Endothelial cell of umbilical vein (primary cell): ENCODE measurements at regions not wholly inside any gene's neighbourhood (a gene's known extent, or its start where the extent isn't known, plus 50 kb on each side); places are given as distances from the start of the nearest gene placed in this dataset.

Source experiments
- BruUV-seq: library from RNA; stranded (reverse); fragments of 400-500 nt; replicated peaks from 2 replicates; lab custom pipeline; 2021; lab: Mats Ljungman, UMichigan
- CTCF ChIA-PET: fragments of 300-600, 350-600 bp; sonication (Branson Sonifier 250); formaldehyde crosslinking; loops from one replicate; lab custom pipeline; 2021; ENCODE audit warnings: antibody characterized with exemption, inconsistent platforms; lab: Charles Lee
- POLR2A ChIA-PET: fragments of 300-600, 350-600 bp; sonication (Branson Sonifier 250); formaldehyde crosslinking; loops from one replicate; lab custom pipeline; 2021; ENCODE audit warnings: antibody characterized with exemption, inconsistent platforms; lab: Charles Lee
- DNase-seq: peaks from one replicate; pipeline ENCODE4 v3.0.0-alpha.2; 2011; ENCODE audit warnings: low read depth, low spot score
- FAIRE-seq: peaks from 2 replicates; lab custom pipeline; 2011; peaks lifted over from hg19 to GRCh38; lab: Jason Lieb, UNC
- H2AFZ ChIP-seq: 2 replicates; pipeline ENCODE4 v1.6.0; 2012; ENCODE audit warnings: low read depth, low read length, control low read depth, inconsistent platforms
- H3K27ac ChIP-seq: 2 replicates; pipeline ENCODE4 v1.5.1; 2011; ENCODE audit warnings: low read depth, mild to moderate bottlenecking, control low read depth, low read length, moderate library complexity; ENCODE audit not compliant: insufficient read depth
- H3K27me3 ChIP-seq, 2 experiments: 2 replicates each; pipeline versions ENCODE4 v1.6.0 to v1.6.1; 2011; ENCODE audit warnings: low read length in 2 of 2, mixed read lengths in 1 of 2; ENCODE audit not compliant: control insufficient read depth in 2 of 2, insufficient read depth in 2 of 2
- H3K36me3 ChIP-seq, 2 experiments: 2 replicates in 1 of 2; 3 replicates in 1 of 2; pipeline ENCODE4 v1.5.1; 2011; ENCODE audit warnings: low read length in 2 of 2, mild to moderate bottlenecking in 1 of 2, moderate library complexity in 1 of 2; ENCODE audit not compliant: control insufficient read depth in 2 of 2, insufficient read depth in 2 of 2; ENCODE audit errors: extremely low read depth in 1 of 2
- H3K4me1 ChIP-seq: 3 replicates; pipeline ENCODE4 v1.5.1; 2011; ENCODE audit warnings: mild to moderate bottlenecking, low read length; ENCODE audit not compliant: control insufficient read depth, insufficient read depth; ENCODE audit errors: extremely low read depth
- H3K4me2 ChIP-seq: 2 replicates; pipeline ENCODE4 v1.6.1; 2011; ENCODE audit warnings: low read length, control low read depth, mixed read lengths; ENCODE audit not compliant: insufficient read depth
- H3K4me3 ChIP-seq, 3 experiments: fragments of 200-600 bp in 1 of 3; sonication (generic), shearing (Covaris generic) in 1 of 3; replicated peaks in 1 of 3; 2 replicates each; pipeline ENCODE4 v1.5.1; 2011 to 2016; ENCODE audit warnings: control low read depth in 3 of 3, low read length in 3 of 3, mild to moderate bottlenecking in 2 of 3, inconsistent platforms in 1 of 3, low read depth in 1 of 3, moderate library complexity in 1 of 3; ENCODE audit not compliant: insufficient read depth in 1 of 3
- H3K79me2 ChIP-seq: 2 replicates; pipeline ENCODE4 v1.6.0; 2012; ENCODE audit warnings: low read length, inconsistent platforms; ENCODE audit not compliant: control insufficient read depth, insufficient read depth
- H3K9ac ChIP-seq: replicated peaks from 2 replicates; pipeline ENCODE3; 2011; ENCODE audit warnings: low read length, control low read depth; ENCODE audit not compliant: insufficient read depth; ENCODE audit errors: extremely low read depth
- H3K9me1 ChIP-seq: replicated peaks from 3 replicates; pipeline ENCODE4 v1.6.0; 2011; ENCODE audit warnings: mild to moderate bottlenecking, low read length; ENCODE audit not compliant: control insufficient read depth, insufficient read depth; ENCODE audit errors: extremely low read depth
- H3K9me3 ChIP-seq: replicated peaks from 2 replicates; pipeline ENCODE4 v1.5.1; 2012; ENCODE audit warnings: low read length, inconsistent platforms; ENCODE audit not compliant: control insufficient read depth, insufficient read depth
- H4K20me1 ChIP-seq: replicated peaks from 2 replicates; pipeline ENCODE3; 2011; ENCODE audit warnings: mild to moderate bottlenecking, low read length; ENCODE audit not compliant: control insufficient read depth, insufficient read depth; ENCODE audit errors: extremely low read depth
- CTCF ChIP-seq, 2 donors: IDR thresholded peaks; 1 replicate in 1 of 2; 2 replicates in 1 of 2; pipeline ENCODE4 v1.5.1; 2011; ENCODE audit warnings: low read length in 2 of 2, mild to moderate bottlenecking in 2 of 2, moderate library complexity in 2 of 2, control low read depth in 1 of 2, inconsistent platforms in 1 of 2, low read depth in 1 of 2; ENCODE audit not compliant: insufficient read depth in 1 of 2; ENCODE audit errors: extremely low read depth in 1 of 2
- EZH2 ChIP-seq: IDR thresholded peaks from 2 replicates; pipeline ENCODE4 v1.6.1; 2012; ENCODE audit warnings: borderline replicate concordance, low read depth, mild to moderate bottlenecking, moderate library complexity, low read length, inconsistent platforms; ENCODE audit not compliant: severe bottlenecking
- FOS ChIP-seq: IDR thresholded peaks from 2 replicates; pipeline ENCODE4 v1.6.1; 2011; ENCODE audit warnings: mild to moderate bottlenecking, low read length, moderate library complexity, borderline replicate concordance; ENCODE audit not compliant: insufficient read depth
- GATA2 ChIP-seq: IDR thresholded peaks from 2 replicates; pipeline ENCODE4 v1.7.0; 2011; ENCODE audit warnings: low read depth, mild to moderate bottlenecking, moderate library complexity, mixed read lengths, low read length; ENCODE audit not compliant: insufficient read length, insufficient read depth
- JUN ChIP-seq: IDR thresholded peaks from 2 replicates; pipeline ENCODE4 v1.6.1; 2011; ENCODE audit warnings: borderline replicate concordance, low read depth; ENCODE audit not compliant: insufficient read length, insufficient read depth
- MAX ChIP-seq: IDR thresholded peaks from 2 replicates; pipeline ENCODE4 v1.6.1; 2011; ENCODE audit not compliant: insufficient read depth, insufficient read length
- MYC ChIP-seq: IDR thresholded peaks from one replicate; pipeline ENCODE4 v1.6.1; 2011; ENCODE audit warnings: mild to moderate bottlenecking, low read depth, low read length
- POLR2A ChIP-seq: IDR thresholded peaks from 2 replicates; pipeline ENCODE4 v1.6.1; 2012; ENCODE audit warnings: low read depth, mild to moderate bottlenecking, control low read depth, low read length
- POLR2AphosphoS5 ChIP-seq: IDR thresholded peaks from 2 replicates; pipeline ENCODE4 v1.6.1; 2012; ENCODE audit warnings: low read depth, mild to moderate bottlenecking, control low read depth, low read length, moderate library complexity; ENCODE audit not compliant: insufficient read depth
- dilution Hi-C: fragments of 300-500 bp; cut with MboI; formaldehyde crosslinking; loops from one replicate; pipeline ENCODE4 v1.15.0; 2019; ENCODE audit warnings: low sequenced_read_pairs; ENCODE audit not compliant: extremely low pct_ligation_motif_present
- intact Hi-C: fragments of 100-400 bp; cut with micrococcal nuclease; formaldehyde crosslinking; loops from one replicate; pipeline ENCODE4 v1.10.0; 2022

- no peaks in the 10 kb centered on the region for H3K4me1 ChIP-seq
- dilution Hi-C loops, result no loop called here
- no peak overlapping the region for H3K27ac ChIP-seq
- H3K4me3 ChIP-seq, result no peak overlapping the region
- no peaks in the 10 kb centered on the region for H4K20me1 ChIP-seq
- CTCF ChIA-PET, result no interaction called here
- FAIRE-seq (no peak), DNase-seq (no peak)
- no peak overlapping the region for H3K4me2 ChIP-seq
- no peaks in the 10 kb centered on the region for H3K9me3 ChIP-seq
- H3K79me2 ChIP-seq, result no peaks in the 10 kb centered on the region
- no peaks in the 10 kb centered on the region for H3K27me3 ChIP-seq
- no peaks in the 10 kb centered on the region for H3K9me1 ChIP-seq
- POLR2A ChIA-PET, result no interaction called here
- H2AFZ ChIP-seq, result no peak overlapping the region
- no peaks in the 10 kb centered on the region for H3K36me3 ChIP-seq
- no peak overlapping the region for H3K9ac ChIP-seq
- no peak for TF ChIP-seq POLR2AphosphoS5
- no peak for TF ChIP-seq GATA2
- no peak for TF ChIP-seq EZH2
- no peak for TF ChIP-seq MYC
- no peak for TF ChIP-seq MAX
- TF ChIP-seq POLR2A, result no peak
- no peak for TF ChIP-seq CTCF (IDR thresholded peaks at IDR 0.05; ENCODE audit: extremely low read depth in 1 of 2, insufficient read depth in 1 of 2, low read depth in 1 of 2, low read length in 2 of 2)
- intact Hi-C loops, result no loop called here
- no TSS peak for BruUV-seq
These were observed 396.0 kb downstream of the IRS2 start for GRCh38 chr13:109390391-109390790.

- POLR2A ChIA-PET, result no interaction called here
- intact Hi-C loops (no loop called here), dilution Hi-C loops (no loop called here)
- BruUV-seq, result no TSS peak
- no peaks in the 10 kb centered on the region for H3K9me1 ChIP-seq
- H4K20me1 ChIP-seq, result no peaks in the 10 kb centered on the region
- no peaks in the 10 kb centered on the region for H3K27me3 ChIP-seq
- no peak overlapping the region for H3K4me2 ChIP-seq
- CTCF ChIA-PET, result no interaction called here
- FAIRE-seq (no peak), DNase-seq (no peak)
- no peaks in the 10 kb centered on the region for H3K4me1 ChIP-seq
- H3K27ac ChIP-seq, result no peak overlapping the region
- TF ChIP-seq GATA2 (no peak), FOS (no peak), POLR2AphosphoS5 (no peak), POLR2A (no peak), JUN (no peak), EZH2 (no peak), MAX (no peak), MYC (no peak), CTCF (IDR thresholded peaks at IDR 0.05; ENCODE audit: extremely low read depth in 1 of 2, insufficient read depth in 1 of 2, low read depth in 1 of 2, low read length in 2 of 2) (no peak)
- H3K4me3 ChIP-seq, result no peak overlapping the region
- H2AFZ ChIP-seq, result no peak overlapping the region
- H3K9me3 ChIP-seq, result no peaks in the 10 kb centered on the region
- no peaks in the 10 kb centered on the region for H3K79me2 ChIP-seq
- no peak overlapping the region for H3K9ac ChIP-seq
- no peaks in the 10 kb centered on the region for H3K36me3 ChIP-seq
These were observed 396.5 kb downstream of the IRS2 start for GRCh38 chr13:109389892-109390345.
